NCI-H146 treated with DMSO at 0.1 percent for 48 hours (cell line): ENCODE measurements at regions not wholly inside any gene's neighbourhood (a gene's known extent, or its start where the extent isn't known, plus 50 kb on each side); places are given as distances from the start of the nearest gene placed in this dataset.
A peak's percentile ranks its signal among the peaks of the same experiment; 100 is the strongest.

ENCODE experiments used
- DNase-seq: peaks from one replicate; lab custom pipeline; 2025; ENCODE audit not compliant: unreplicated experiment; lab: John Stamatoyannopoulos, UW

DNA sequence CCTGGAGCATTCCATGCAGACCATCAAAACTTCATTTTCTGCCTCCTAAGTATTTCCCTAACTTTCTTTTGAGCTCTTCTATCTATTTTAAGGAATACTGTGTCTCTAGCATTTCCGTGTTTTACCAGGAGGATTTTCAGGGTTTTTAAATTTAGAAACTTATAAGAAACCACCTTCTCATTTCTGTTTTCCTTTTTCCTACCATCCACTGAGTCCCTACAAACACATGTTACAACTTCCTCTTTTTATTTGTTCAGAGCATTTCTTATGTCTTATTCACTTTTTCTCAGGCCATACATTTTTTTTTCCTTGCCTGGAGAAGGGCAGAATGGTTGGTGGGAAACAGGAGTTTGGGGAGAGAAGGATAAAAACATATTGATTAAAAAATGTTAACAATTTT is 130.0 kb upstream of the BMP5 start:
- no peak for DNase-seq

DNA sequence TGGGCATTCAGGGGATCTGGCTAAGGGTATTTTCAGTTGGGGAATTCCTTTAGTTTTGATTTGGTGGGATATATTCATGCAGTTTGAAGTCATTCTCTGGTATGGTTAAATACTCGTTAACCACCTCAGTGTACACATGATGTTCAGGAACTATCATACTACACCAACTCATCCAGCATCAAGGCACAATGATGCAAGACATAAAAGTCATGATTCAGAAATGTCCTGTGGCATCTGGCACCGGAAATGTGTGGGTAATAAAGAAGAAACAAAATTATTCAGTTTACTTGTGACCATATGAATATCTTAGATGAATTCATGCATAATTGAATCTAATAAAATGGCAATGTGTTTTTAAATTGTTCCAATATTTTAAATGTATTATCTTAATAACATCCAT is 129.0 kb upstream of the BMP5 start:
- DNase-seq: no peak

DNA sequence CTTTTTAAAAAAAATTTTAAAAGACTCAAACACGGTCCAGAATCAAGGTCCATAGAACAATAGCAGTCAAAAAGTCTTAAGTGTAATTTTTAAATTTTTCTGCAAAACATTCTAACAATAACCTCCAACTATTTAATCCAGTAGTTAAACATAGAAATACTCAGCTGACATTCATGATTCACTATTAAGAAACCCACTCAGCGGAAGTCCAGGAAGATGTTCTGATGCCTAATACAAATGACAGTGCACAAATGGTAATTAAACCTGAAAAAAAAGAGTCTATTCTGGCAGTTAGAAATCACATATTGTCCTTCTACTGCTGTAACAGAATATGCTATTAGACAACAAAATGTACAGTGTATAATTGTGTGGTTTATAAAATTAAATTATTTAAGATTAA is 128.2 kb upstream of the BMP5 start:
- DNase-seq: no peak

DNA sequence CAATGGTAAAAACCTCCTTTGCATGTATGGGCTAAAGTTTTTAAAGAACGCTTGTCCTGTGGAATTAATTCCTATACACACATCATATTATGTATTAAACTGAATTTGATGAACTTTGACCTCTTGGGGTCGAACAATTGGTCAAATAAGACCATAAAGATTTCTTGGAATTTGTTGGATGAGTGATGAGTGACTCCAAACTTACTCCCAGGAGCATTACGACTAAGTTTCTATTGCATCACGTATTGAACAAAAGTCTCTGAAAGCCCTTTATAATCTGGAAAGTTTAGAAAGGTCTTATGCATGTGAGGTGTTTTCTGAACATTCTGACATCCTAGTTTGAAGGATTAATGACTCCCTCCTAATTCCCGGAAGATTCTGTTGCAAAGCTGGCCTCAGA is 126.9 kb upstream of the BMP5 start:
- no peak for DNase-seq

DNA sequence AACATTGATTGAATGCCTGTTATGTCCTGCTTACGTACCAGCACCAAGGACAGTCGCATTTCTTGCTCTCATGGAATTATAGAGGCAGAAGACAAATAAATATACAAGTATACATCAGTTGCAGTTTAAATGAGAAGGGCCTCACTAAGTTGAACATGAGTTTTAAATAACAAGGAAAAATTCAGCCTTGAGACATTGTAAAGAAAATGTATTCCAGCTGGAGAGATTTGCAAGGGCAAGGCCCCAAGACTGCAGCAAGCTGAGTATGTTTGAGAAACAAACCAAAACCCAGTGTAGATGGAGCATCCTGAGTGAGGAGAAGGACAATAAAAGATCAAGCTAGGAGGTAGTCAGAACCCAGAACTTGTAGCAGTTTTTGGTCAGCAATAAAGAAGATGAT is 123.2 kb upstream of the BMP5 start:
- DNase-seq: no peak

DNA sequence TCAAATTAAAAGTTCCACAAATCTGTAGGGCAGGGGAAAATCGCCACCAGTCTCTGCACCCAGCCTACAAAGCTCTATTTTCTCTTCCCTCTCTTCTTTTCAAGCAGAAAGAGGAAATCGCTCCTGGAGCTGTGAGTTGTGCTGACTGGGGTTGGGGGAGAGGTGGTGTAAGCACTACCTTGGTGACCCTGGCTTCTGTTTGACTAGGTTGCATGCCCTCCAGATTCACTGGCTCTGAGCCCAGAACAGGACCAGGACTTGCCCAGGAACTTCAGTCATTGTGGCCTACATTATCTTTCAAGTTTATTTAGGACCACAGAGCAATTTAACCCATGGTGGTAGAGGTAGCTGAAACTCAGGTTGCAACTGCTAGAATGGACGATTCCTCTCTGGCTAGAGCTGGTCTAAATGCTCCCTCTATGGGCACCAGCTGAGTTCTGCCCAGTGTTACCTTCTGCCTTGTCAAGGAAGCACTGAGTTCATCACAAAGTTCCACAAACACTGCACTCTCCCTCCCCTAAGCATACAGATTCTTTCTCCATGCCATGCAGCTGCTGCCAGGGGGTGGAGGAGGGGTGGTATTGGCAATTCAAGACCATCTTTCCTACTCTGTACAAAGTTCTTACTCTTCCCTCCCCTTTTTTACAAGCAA is 122.0 kb upstream of the BMP5 start:
- DNase-seq: no peak

DNA sequence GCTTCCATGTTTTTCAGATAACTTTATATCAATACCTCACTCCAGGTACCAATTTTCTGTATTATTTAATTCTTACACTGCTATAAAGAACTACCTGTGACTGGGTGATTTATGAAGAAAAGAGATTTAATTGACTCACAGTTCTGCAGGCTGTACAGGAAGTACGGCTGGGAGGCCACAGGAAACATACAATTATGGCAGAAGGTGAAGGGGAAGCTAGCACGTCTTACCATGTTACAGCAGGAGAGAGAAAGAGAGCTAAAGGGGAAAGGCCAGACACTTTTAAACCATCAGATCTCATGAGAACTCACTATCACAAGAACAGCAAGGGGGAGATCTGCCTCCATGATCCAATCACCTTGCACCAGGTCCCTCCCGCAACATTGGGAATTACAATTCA is 119.1 kb upstream of the BMP5 start:
- DNase-seq: no peak

DNA sequence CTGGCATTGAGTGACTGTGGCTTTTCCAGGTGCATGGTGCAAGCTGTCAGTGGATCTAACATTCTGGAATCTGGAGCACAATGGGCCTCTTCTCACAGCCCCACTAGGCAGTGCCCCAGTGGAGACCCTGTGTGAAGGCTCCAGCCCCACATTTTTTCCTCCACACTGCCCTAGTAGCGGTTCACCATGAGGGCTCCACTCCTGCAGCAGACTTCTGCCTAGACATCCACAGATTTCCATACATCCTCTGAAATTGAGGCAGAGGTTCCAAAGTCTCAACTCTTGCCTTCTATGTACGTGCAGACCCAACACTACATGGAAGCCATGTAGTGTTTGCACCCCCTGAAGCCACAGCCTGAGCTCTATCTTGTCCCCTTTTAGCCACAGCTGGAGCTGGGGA is 118.0 kb upstream of the BMP5 start:
- no peak for DNase-seq

DNA sequence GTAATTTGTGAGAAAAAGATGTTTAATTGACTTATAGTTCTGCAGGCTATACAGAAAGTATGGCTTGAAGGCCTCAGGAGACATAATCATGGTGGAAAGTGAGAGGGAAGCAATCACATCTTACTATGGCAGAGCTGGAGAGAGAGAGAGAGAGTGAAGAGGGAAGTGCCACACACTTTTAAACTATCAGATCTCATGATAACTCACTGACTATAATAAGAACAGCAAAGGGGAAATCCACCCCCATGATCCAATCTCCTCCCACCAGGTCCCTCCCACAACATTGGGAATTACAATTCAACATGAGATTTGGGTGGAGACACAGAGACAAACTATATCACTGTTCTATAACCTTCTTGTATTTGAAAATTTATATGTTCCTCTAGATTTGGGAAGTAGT is 117.2 kb upstream of the BMP5 start:
- DNase-seq: no peak

DNA sequence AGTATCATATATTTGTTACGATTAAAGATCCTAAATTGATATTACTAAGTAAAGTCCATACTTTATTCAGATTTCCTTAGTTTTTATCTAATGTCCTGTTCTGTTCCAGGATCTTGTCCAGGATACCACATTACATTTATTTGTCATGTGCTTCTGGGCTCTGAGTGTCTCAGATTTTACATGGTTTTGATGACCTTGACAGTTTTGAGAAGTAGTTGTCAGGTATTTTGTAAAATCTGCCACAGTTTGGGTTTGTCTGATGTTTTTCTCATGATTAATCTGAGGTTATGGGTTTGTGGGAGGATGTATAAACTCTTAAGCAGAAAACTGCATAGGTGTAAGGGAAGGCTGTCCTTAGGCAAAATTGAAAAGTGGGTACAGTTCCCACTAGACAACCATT is 109.9 kb upstream of the BMP5 start:
- no peak for DNase-seq

DNA sequence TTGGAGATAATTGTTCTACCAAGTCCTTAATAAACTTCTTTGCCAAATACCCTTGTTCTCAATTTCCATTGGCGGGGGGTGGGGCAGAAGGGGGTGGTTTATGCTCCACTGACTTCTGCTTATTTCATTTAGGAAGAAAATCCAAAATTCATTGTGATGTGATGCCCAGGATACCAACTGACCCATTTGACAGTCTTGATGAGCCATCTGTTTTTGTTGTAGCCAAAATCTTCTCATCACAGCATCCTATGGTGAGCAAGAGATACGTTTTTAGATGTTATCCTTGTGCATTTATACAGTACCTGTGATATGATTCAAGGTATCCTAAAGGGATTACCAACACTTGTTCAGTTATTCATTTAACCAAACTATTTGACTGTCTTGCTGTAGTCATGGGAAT is 108.5 kb upstream of the BMP5 start:
- DNase-seq: no peak

DNA sequence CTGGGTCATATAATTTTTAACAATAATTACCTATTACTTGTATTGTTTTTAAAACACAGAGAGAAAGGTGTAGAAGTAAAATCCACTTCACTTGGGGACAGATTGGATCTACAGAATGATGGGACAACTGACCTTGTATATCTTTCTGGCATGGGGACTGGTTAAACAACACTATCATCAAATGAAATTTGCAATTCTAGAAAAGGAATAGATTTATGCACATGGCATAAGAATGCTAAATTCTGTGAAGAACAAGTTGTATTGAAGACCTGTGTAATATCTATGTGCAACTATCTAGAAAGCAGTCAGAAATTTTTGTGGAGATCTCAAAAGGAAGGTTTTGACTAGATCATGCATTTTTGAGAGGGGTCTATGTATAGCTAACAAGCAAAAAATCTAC is 106.3 kb upstream of the BMP5 start:
- no peak for DNase-seq

DNA sequence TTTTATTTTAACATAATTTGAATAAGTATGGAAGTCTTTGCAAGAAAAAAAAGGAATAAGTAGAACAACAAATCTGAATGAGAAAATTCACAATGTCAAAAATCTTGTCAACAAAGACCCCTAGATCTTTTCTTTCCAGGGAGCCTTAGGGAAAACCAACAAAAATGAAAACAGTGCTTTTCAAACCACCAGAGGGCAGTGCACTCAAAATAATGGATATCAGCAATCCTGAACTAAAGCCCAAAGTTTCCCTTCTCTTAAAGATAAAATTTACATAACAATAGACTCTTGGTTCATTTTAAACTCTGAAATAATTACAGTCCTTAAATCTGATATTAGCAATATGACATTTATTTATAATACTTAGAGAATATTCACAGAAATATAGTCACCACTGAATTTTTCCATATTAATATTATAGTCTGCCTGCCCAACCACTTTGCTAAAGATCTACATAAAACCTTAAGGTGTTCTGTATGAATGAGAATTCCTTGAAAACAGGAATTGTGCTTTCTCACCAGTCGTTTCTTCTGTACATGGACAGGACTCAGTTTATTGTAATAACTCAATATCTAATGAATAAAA is 105.3 kb upstream of the BMP5 start:
- peak; percentile 47 for DNase-seq

DNA sequence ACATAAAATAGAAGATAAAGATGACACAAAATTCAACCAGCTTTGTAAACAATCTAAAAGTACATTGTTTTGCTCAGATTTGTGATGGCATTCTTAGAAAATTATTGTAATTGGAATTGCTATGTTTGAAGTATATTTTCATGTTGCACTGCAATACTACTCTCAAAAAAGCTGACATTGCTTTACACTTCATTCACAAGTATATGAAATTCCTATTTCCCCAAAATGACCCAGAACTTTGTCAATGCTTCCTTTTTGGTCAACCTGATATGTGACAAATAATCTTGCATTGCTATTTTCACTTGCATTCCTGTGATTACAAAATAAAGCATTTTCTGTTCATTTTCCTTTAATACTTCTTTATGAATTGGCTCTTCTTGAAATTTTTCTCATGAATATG is 104.1 kb upstream of the BMP5 start:
- DNase-seq: no peak

DNA sequence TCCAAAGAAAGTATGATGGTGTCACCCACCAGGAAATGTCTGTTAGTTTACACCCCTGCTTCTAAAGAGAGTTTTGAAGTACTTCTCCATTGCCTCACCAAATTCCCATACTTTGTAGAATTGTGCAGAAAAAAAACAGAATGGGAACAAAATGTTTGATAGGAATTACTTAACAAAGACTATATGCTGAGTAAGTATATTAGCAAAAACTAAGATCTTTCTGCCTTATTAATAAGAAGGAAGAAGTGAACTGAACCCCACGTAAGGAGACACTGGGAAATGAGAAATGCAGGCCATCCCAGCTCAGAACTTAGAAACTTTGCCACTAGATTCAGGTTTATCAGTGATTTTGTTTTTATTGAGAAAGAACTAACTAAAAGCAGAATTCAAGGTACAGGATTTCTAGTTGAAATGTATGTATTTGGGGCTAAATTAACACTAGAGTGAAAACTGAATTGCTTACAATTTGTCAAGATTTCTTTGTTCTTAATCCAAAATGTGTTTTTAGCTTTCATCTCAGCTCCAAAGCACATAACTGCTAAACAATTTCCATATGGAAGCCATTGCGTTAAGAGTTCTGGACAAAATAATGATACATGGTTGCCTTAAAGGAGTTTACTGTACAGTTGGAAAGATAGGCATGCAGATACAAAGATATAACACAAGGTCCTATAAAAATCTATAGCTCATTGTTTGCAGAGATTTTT is 102.7 kb upstream of the BMP5 start:
- no peak for DNase-seq

DNA sequence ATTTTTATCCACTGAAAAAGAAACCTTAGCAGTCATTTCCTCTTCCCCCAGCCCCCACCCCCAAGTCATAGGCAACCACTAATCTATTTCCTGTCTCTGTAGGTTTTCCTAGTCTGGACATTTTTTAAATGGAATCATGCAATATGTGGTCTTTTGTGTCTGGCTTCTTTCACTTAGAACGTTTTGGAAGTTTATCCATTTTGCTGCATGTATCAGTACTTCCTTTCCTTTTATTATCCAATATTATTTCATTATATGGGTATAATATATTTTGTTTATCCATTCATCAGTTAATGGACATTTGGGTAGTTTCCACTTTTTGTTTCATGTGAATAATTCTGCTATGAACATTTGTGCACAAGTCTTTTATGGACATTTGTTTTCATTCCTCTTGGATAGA is 99.3 kb upstream of the BMP5 start:
- DNase-seq: no peak

DNA sequence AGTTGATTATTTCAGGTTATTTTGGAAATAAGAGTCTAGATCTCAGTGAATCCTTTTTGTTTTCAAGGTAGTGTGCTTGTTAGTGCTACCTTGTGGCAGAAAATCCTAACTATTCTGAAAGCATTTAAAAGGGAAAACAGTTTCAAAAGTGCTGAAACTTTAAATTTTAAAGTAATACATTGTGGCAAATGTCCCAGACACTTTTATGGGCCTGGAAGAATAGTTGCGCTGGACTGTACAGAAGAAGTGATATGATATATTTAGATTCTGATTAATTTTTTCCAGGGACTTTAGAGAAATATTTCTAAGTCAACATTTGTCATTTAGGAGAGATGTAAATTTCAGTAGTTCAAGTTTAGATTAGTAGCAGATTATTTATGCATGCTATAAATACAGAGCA is 96.7 kb upstream of the BMP5 start:
- no peak for DNase-seq

DNA sequence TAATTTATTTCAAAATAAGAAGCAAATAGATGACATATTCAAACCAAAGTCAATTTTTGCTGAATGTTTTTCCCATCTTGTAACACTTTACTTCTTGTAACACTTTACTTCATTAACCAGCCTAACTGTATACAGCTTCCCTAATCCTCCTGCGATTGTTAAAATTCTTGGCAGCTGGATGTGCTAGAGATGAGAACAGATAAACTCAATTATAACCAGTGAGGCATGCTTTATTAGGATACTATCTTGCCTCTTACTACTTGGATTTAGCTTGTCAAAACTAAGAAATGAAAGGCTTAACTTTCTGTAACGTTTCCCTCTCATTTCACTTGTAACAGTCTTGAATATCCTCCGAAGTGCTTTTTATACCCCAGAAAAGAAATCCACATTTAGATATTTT is 94.1 kb upstream of the BMP5 start:
- DNase-seq: no peak

DNA sequence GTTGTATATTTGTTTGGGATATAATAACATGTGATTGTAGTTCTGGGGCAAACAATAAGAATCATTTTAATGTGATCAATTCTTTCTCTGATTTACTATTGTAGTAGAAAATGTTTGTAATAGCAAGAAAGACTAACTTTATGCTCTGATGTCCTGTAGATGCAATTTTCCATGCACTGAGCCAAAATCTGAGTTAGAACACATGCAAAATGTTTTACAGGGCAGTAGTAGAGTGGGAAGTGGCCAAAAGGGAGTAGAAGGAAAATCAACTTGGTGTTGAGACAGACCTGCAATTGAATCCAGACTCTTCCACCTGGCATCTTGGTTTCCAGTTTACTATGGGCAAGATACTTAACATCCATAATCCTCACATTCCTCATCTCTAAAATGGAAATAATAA is 93.5 kb upstream of the BMP5 start:
- no peak for DNase-seq

DNA sequence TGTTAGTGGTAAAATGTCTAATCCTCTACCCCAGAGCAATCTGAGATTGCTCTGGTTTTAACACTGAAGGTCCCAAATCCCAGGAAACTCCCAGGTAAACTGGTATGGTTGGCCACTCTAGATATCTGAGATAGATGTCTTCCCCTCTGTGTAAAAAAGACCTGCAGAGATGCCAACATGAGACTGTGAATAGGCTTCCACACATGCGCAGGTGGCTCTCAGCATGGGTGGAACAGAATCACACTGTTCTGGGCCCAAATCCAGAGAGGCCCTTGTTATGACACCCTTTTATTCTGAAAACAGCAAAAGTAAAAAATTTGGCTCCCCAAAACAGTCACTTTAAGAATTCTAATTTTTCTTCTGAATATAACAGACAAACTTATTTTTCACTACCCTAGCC is 88.7 kb upstream of the BMP5 start:
- DNase-seq: no peak

DNA sequence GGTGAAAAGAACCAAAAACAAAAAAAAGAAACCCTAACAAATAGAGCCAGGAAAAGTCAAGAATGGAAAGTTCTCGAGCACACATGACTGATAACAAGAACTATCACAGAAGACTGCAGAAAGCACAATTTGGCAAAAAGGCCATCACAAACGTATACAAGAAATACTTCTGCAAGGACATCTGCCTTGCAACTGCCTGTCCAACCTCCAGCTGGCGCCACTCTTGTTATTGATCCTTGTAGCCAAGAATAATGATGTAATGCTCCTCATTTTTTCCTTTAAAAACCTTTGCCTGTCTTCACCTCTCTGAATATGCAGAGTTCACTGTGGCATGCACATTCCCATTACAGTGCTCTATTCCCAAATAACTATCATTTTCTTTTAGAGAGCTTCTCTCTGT is 87.9 kb upstream of the BMP5 start:
- no peak for DNase-seq

DNA sequence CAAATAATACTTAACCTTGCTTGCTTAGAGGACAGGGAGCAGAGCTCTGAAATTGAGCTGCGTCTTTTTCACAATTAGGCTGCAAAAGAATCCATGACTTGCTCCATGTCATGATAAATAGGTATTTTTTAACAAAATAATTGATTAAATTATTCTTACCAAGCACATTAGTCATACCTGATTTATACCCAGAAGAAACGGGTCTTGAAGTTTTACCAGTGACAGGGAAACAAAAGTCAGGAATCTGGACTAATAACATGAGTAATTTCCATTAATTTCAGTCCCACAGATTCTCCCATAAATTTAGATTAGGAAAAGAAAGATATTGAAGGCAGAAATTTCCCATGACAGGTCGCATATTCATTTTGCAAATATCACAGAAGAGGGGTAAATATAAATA is 85.0 kb upstream of the BMP5 start:
- DNase-seq: no peak

DNA sequence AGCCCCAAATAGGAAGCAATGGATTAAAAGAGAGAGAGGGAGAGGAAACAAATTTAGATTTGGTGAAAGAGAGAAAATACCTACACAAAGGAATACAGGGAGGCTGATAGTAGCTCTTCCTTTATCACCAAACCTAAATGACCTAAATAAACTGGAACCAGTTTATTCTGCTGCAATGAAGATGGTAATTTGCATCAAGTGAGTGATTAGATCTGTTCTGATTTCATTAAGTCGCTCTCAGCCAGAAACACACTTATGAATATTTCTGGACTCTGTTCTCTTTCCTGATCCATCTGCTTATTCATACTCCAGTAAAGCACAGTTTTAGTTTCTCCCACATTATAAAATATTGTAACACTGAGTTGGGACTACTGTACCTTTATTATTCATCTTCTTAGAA is 83.4 kb upstream of the BMP5 start:
- DNase-seq: no peak
